ENCODE measurements at regions not wholly inside any gene's neighbourhood (a gene's known extent, or its start where the extent isn't known, plus 50 kb on each side); places are given as distances from the start of the nearest gene placed in this dataset.

GRCh38 chr13:58298556-58299135, 667.1 kb downstream of the PCDH17 start:
- H3K4me1 ChIP-seq (ENCODE audit: insufficient read depth, low read length): no peaks in the 10 kb centered on the region
- WGBS: 92% methylated on average over 4 of the region's 4 CpGs
- H3K9ac ChIP-seq (ENCODE audit: low read depth, low read length): no peak overlapping the region

GRCh38 chr13:58300224-58300623, 668.7 kb downstream of the PCDH17 start:
- H3K4me3 ChIP-seq (ENCODE audit: low read length): no peak overlapping the region
- H3K9ac ChIP-seq (ENCODE audit: low read depth, low read length): no peak overlapping the region
- H3K27me3 ChIP-seq (ENCODE audit: insufficient read depth, low read length): no peaks in the 10 kb centered on the region
- H3K27ac ChIP-seq (ENCODE audit: low read depth, low read length): no peak overlapping the region
- no peaks in the 10 kb centered on the region for H3K36me3 ChIP-seq (ENCODE audit: insufficient read depth, low read length)
- H3K4me1 ChIP-seq (ENCODE audit: insufficient read depth, low read length): no peaks in the 10 kb centered on the region
- H3K9me3 ChIP-seq (ENCODE audit: insufficient read depth, low read depth, low read length): no peaks in the 10 kb centered on the region

More at GRCh38 chr13:58298556-58299135, 667.1 kb downstream of the PCDH17 start:
- H3K4me3 ChIP-seq (ENCODE audit: low read length): no peak overlapping the region
- no peaks in the 10 kb centered on the region for H3K27me3 ChIP-seq (ENCODE audit: insufficient read depth, low read length)
- H3K9me3 ChIP-seq (ENCODE audit: insufficient read depth, low read depth, low read length): no peaks in the 10 kb centered on the region
- H3K27ac ChIP-seq (ENCODE audit: low read depth, low read length): no peak overlapping the region
- H3K36me3 ChIP-seq (ENCODE audit: insufficient read depth, low read length): no peaks in the 10 kb centered on the region

- Histone ChIP-seq H3K9me3 (ENCODE audit: insufficient read depth, low read depth, low read length) (no peaks in the 10 kb centered on the region), H3K27me3 (ENCODE audit: insufficient read depth, low read length) (no peaks in the 10 kb centered on the region), H3K4me3 (ENCODE audit: low read length) (no peak overlapping the region), H3K36me3 (ENCODE audit: insufficient read depth, low read length) (no peaks in the 10 kb centered on the region), H3K27ac (ENCODE audit: low read depth, low read length) (no peak overlapping the region), H3K4me1 (ENCODE audit: insufficient read depth, low read length) (no peaks in the 10 kb centered on the region), H3K9ac (ENCODE audit: low read depth, low read length) (no peak overlapping the region)
- WGBS: 100% methylated on average over 1 of the region's 1 CpG
Observed at GRCh38 chr13:58300974-58301681, 669.6 kb downstream of the PCDH17 start.

DNA sequence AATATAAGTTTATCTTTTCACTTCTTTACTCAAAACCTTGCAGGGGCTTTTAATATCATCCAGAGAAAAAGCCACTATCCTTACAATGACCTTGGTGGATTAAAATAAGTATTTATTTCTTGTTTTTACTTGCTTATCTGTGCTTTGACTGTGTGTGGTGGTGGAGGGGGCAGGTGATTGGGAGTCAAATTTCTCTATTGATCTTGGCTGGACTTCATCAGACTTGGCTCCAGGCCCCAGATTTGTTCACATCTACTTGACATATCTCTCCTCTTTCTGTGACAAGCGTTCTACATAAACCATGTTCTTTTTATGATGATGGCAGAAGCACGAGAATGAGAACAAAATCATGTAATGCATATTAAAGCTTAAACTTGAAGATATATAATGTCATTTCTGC, 670.8 kb downstream of the PCDH17 start:
- H3K4me1 ChIP-seq (ENCODE audit: insufficient read depth, low read length): peaks cover 8% of the 10 kb centered on the region
- no peaks in the 10 kb centered on the region for H3K36me3 ChIP-seq (ENCODE audit: insufficient read depth, low read length)
- H3K9ac ChIP-seq (ENCODE audit: low read depth, low read length): no peak overlapping the region
- H3K9me3 ChIP-seq (ENCODE audit: insufficient read depth, low read depth, low read length): no peaks in the 10 kb centered on the region
- no peak overlapping the region for H3K4me3 ChIP-seq (ENCODE audit: low read length)
- no peaks in the 10 kb centered on the region for H3K27me3 ChIP-seq (ENCODE audit: insufficient read depth, low read length)
- WGBS: no CpG with 5 or more reads among the region's 2 CpGs
- no peak overlapping the region for H3K27ac ChIP-seq (ENCODE audit: low read depth, low read length)

DNA sequence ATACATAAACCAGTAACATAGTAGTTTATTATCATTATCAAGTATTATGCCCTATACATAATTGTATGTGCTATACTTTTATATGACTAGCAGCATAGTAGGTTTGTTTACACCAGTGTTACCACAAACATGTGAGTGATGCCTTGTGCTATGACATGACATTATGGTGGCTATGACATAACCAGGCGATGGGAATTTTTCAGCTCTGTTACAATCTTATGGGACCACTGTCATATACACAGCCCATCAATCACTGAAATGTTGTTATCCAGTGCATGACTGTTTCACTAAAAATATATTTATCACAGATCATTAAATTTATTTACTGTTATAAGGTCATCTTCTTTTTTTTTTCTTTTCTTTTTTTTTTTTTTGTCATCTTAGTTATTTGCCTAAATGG, 674.5 kb downstream of the PCDH17 start:
- H3K27me3 ChIP-seq (ENCODE audit: insufficient read depth, low read length): no peaks in the 10 kb centered on the region
- no peak overlapping the region for H3K4me3 ChIP-seq (ENCODE audit: low read length)
- H3K36me3 ChIP-seq (ENCODE audit: insufficient read depth, low read length): no peaks in the 10 kb centered on the region
- WGBS: 93% methylated on average over 1 of the region's 1 CpG
- H3K9me3 ChIP-seq (ENCODE audit: insufficient read depth, low read depth, low read length): no peaks in the 10 kb centered on the region
- no peak overlapping the region for H3K27ac ChIP-seq (ENCODE audit: low read depth, low read length)
- H3K4me1 ChIP-seq (ENCODE audit: insufficient read depth, low read length): peaks cover 16% of the 10 kb centered on the region
- H3K9ac ChIP-seq (ENCODE audit: low read depth, low read length): no peak overlapping the region

DNA sequence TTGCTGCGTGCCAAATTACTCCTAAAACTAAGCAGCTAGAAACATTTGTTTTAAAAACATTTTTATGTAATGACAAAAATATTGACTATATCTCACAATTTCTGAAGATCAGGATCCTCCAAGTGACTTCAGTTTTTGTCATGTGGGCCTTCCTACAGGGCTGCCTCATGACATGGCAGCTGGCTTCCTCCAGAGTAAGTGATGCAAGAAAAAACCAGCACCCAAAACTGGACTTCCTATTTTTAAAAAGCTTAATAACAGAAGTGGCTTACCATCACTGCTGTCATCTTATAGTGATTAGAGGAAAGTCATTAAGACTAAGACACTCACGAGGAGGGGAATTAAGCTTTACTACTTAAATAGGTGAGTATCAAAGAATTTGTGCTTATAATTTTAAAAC, 681.7 kb downstream of the PCDH17 start:
- no peaks in the 10 kb centered on the region for H3K9me3 ChIP-seq (ENCODE audit: insufficient read depth, low read depth, low read length)
- no peaks in the 10 kb centered on the region for H3K36me3 ChIP-seq (ENCODE audit: insufficient read depth, low read length)
- H3K9ac ChIP-seq (ENCODE audit: low read depth, low read length): no peak overlapping the region
- H3K27me3 ChIP-seq (ENCODE audit: insufficient read depth, low read length): no peaks in the 10 kb centered on the region
- H3K4me1 ChIP-seq (ENCODE audit: insufficient read depth, low read length): no peaks in the 10 kb centered on the region
- WGBS: no CpG with 5 or more reads among the region's 2 CpGs
- no peak overlapping the region for H3K4me3 ChIP-seq (ENCODE audit: low read length)
- no peak overlapping the region for H3K27ac ChIP-seq (ENCODE audit: low read depth, low read length)

DNA sequence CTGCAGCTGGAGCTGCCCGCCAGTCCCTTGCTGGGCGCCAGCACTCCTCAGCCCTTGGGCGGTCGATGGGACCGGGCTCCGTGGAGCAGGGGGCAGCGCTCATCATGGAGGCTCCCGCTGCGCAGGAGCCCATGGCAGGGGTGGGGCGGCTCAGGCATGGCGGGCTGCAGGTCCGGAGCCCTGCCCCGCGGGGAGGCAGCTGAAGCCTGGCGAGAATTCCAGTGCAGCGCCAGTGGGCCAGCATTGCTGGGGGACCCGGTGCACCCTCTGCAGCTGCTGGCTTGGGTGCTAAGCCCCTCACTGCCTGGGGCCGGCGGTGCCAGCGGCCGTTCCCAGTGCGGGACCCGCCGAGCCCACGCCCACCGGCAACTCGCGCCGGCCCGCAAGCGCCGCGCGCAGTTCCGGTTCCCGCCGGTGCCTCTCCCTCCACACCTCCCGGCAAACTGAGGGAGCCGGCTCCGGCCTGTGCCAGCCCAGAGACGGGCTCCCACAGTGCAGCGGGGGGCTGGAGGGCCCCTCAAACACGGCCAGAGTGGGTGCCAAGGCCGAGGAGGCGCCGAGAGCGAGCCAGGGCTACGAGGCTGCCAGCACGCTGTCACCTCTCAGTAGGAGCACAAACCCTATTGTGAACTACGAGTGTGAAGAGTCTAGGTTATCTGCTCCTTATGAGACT, 687.1 kb downstream of the PCDH17 start:
- no peaks in the 10 kb centered on the region for H3K9me3 ChIP-seq (ENCODE audit: insufficient read depth, low read depth, low read length)
- H3K4me1 ChIP-seq (ENCODE audit: insufficient read depth, low read length): no peaks in the 10 kb centered on the region
- H3K9ac ChIP-seq (ENCODE audit: low read depth, low read length): no peak overlapping the region
- no peaks in the 10 kb centered on the region for H3K27me3 ChIP-seq (ENCODE audit: insufficient read depth, low read length)
- H3K36me3 ChIP-seq (ENCODE audit: insufficient read depth, low read length): no peaks in the 10 kb centered on the region
- 97% methylated on average over 50 of the region's 50 CpGs for WGBS
- H3K27ac ChIP-seq (ENCODE audit: low read depth, low read length): no peak overlapping the region
- no peak overlapping the region for H3K4me3 ChIP-seq (ENCODE audit: low read length)

GRCh38 chr13:58324161-58324560, 692.6 kb downstream of the PCDH17 start:
- Histone ChIP-seq H3K36me3 (ENCODE audit: insufficient read depth, low read length) (no peaks in the 10 kb centered on the region), H3K4me1 (ENCODE audit: insufficient read depth, low read length) (no peaks in the 10 kb centered on the region), H3K9me3 (ENCODE audit: insufficient read depth, low read depth, low read length) (no peaks in the 10 kb centered on the region), H3K4me3 (ENCODE audit: low read length) (no peak overlapping the region), H3K27ac (ENCODE audit: low read depth, low read length) (no peak overlapping the region), H3K9ac (ENCODE audit: low read depth, low read length) (no peak overlapping the region), H3K27me3 (ENCODE audit: insufficient read depth, low read length) (no peaks in the 10 kb centered on the region)

DNA sequence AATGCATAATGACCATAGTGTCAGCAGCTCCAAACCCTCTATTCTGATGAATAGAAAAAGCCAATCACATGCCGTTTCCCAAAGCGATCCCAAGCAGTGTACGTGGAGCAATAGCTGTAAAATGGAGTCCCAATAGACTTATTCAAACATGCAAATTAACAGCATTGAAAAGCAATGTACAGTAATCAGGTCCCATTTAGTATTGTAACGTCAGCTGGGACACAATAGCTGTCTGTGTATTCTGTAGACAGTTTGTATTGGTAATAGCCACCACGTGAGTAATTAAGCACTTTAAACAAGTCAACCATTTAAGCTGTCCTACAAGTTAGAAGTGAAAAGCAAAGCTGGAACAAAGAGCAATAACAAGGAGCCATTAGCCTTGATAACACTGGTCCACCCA, 698.2 kb downstream of the PCDH17 start:
- H3K9me3 ChIP-seq (ENCODE audit: insufficient read depth, low read depth, low read length): no peaks in the 10 kb centered on the region
- 99% methylated on average over 5 of the region's 5 CpGs for WGBS
- no peak overlapping the region for H3K4me3 ChIP-seq (ENCODE audit: low read length)
- no peaks in the 10 kb centered on the region for H3K4me1 ChIP-seq (ENCODE audit: insufficient read depth, low read length)
- H3K27ac ChIP-seq (ENCODE audit: low read depth, low read length): no peak overlapping the region
- H3K27me3 ChIP-seq (ENCODE audit: insufficient read depth, low read length): no peaks in the 10 kb centered on the region
- H3K9ac ChIP-seq (ENCODE audit: low read depth, low read length): no peak overlapping the region
- no peaks in the 10 kb centered on the region for H3K36me3 ChIP-seq (ENCODE audit: insufficient read depth, low read length)

- Histone ChIP-seq H3K4me3 (ENCODE audit: low read length) (no peak overlapping the region), H3K9me3 (ENCODE audit: insufficient read depth, low read depth, low read length) (no peaks in the 10 kb centered on the region)
Observed at GRCh38 chr13:58340895-58341294, 709.4 kb downstream of the PCDH17 start.

DNA sequence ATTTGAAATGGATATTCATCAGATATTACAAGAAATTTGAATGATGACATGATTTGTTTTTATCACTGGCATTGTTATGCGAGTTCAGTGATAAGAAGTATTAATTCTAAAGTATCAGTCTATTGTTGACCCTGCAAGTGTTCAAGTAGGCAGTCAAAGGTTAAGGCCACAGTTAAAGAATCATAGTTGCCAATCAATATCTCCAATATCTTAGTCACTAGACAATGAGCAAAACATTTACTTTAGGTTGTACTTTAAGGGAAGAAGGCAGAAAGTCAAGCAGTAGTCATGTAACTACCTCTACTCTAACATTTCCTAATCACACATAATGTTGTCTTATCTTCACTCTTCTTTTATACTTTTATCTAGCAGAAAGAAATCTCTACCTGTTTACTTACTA, 709.8 kb downstream of the PCDH17 start:
- no peak overlapping the region for H3K27ac ChIP-seq (ENCODE audit: low read depth, low read length)
- 100% methylated on average over 1 of the region's 1 CpG for WGBS

More at GRCh38 chr13:58340895-58341294, 709.4 kb downstream of the PCDH17 start:
- H3K27me3 ChIP-seq (ENCODE audit: insufficient read depth, low read length): no peaks in the 10 kb centered on the region
- H3K27ac ChIP-seq (ENCODE audit: low read depth, low read length): no peak overlapping the region
- no peaks in the 10 kb centered on the region for H3K36me3 ChIP-seq (ENCODE audit: insufficient read depth, low read length)
- H3K9ac ChIP-seq (ENCODE audit: low read depth, low read length): no peak overlapping the region
- no peaks in the 10 kb centered on the region for H3K4me1 ChIP-seq (ENCODE audit: insufficient read depth, low read length)

More for the DNA sequence above, 709.8 kb downstream of the PCDH17 start:
- no peak overlapping the region for H3K4me3 ChIP-seq (ENCODE audit: low read length)
- no peaks in the 10 kb centered on the region for H3K9me3 ChIP-seq (ENCODE audit: insufficient read depth, low read depth, low read length)
- no peaks in the 10 kb centered on the region for H3K27me3 ChIP-seq (ENCODE audit: insufficient read depth, low read length)
- H3K4me1 ChIP-seq (ENCODE audit: insufficient read depth, low read length): no peaks in the 10 kb centered on the region
- H3K9ac ChIP-seq (ENCODE audit: low read depth, low read length): no peak overlapping the region
- H3K36me3 ChIP-seq (ENCODE audit: insufficient read depth, low read length): no peaks in the 10 kb centered on the region
